NCI-H345 treated with DMSO at 0.1 percent for 48 hours (cell line): ENCODE measurements at regions not wholly inside any gene's neighbourhood (a gene's known extent, or its start where the extent isn't known, plus 50 kb on each side); places are given as distances from the start of the nearest gene placed in this dataset.

Experiments
- DNase-seq: peaks from one replicate; lab custom pipeline; 2025; ENCODE audit not compliant: unreplicated experiment; lab: John Stamatoyannopoulos, UW

- no peak for DNase-seq
Observed at GRCh38 chr6:134470457-134470975, 152.6 kb upstream of the SGK1 start.

- DNase-seq: no peak
Observed at GRCh38 chr6:134469702-134470456, 152.0 kb upstream of the SGK1 start.

- no peak for DNase-seq
Observed at GRCh38 chr6:134468633-134469032, 150.7 kb upstream of the SGK1 start.

- no peak for DNase-seq
Observed at GRCh38 chr6:134467620-134468019, 149.7 kb upstream of the SGK1 start.

- no peak for DNase-seq
Observed at GRCh38 chr6:134466771-134467525, 149.0 kb upstream of the SGK1 start.

- DNase-seq: no peak
Observed at GRCh38 chr6:134464690-134465411, 146.9 kb upstream of the SGK1 start.

- DNase-seq: no peak
Observed at GRCh38 chr6:134458857-134459657, 141.1 kb upstream of the SGK1 start.

GRCh38 chr6:134457941-134458340 is 140.0 kb upstream of the SGK1 start:
- no peak for DNase-seq

GRCh38 chr6:134456226-134456625 is 138.3 kb upstream of the SGK1 start:
- no peak for DNase-seq

- DNase-seq: no peak
Observed at GRCh38 chr6:134455319-134455718, 137.4 kb upstream of the SGK1 start.

GRCh38 chr6:134454794-134455193 is 136.9 kb upstream of the SGK1 start:
- no peak for DNase-seq

GRCh38 chr6:134453792-134454510 is 136.0 kb upstream of the SGK1 start:
- DNase-seq: no peak

GRCh38 chr6:134452906-134453305 is 135.0 kb upstream of the SGK1 start:
- DNase-seq: no peak

- DNase-seq: no peak
Observed at GRCh38 chr6:134451529-134451928, 133.6 kb upstream of the SGK1 start.

GRCh38 chr6:134449781-134450180 is 131.9 kb upstream of the SGK1 start:
- no peak for DNase-seq

- no peak for DNase-seq
Observed at GRCh38 chr6:134449004-134449403, 131.1 kb upstream of the SGK1 start.

GRCh38 chr6:134447883-134448387 is 130.0 kb upstream of the SGK1 start:
- DNase-seq: no peak

GRCh38 chr6:134447423-134447822 is 129.5 kb upstream of the SGK1 start:
- no peak for DNase-seq

GRCh38 chr6:134446896-134447295 is 129.0 kb upstream of the SGK1 start:
- DNase-seq: no peak
